ENCODE measurements at regions not wholly inside any gene's neighbourhood (a gene's known extent, or its start where the extent isn't known, plus 50 kb on each side); places are given as distances from the start of the nearest gene placed in this dataset.

- Mint-ChIP-seq H3K4me1 (ENCODE audit: low read depth) (peaks cover 29% of the 10 kb centered on the region), H3K4me3 (ENCODE audit: unreplicated experiment) (no peak overlapping the region), H3K27me3 (ENCODE audit: low read depth) (no peaks in the 10 kb centered on the region), H3K36me3 (ENCODE audit: low read depth) (peaks cover under 1% of the 10 kb centered on the region), H3K9me3 (ENCODE audit: low read depth) (no peaks in the 10 kb centered on the region), H3K27ac (ENCODE audit: unreplicated experiment) (no peak overlapping the region)
- DNase-seq (ENCODE audit: low spot score), result no peak
- no peak for TF ChIP-seq CTCF (IDR thresholded peaks at IDR 0.05)
These were observed 221.3 kb downstream of the RAB28 start for GRCh38 chr4:13262816-13263215.

DNA sequence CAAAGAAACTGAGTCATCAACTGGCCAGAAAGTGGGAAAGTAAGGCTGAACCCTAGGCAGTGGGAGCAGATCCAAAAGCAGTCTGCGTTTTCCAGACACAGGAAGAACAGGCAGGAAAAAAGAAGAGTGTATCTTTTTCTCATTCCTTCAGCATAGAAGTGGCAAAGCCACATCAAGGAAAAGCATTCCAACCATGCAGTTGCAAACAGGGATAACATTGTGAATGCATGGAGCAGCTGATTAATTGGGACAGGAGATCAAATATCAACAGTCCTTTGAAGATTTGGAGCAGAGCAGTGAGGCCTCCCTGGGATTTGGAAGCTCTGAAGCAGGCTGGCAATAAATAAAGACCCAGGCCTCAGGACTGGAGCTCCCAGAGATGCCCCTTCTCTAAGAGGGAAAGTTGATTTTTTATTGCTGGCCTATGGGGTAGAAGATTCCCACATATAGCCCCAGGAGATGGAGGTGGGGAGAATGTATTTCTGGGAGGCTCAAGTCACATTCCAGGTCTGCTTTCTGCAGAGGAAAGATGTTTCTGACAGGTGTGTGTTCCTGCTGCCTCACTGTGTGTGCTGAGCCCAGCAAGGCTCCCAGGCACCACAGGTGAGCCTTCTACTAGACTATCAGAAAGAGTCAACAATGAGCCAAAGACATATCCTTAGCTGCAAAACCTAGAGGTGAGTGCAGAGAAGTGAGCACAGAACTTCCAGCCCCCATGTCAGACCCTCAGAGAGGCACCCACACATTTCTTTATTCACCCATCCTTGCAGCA, 222.5 kb downstream of the RAB28 start:
- no peak for TF ChIP-seq CTCF (IDR thresholded peaks at IDR 0.05)
- DNase-seq (ENCODE audit: low spot score), result no peak
- H3K27ac Mint-ChIP-seq (ENCODE audit: unreplicated experiment), result peak overlapping the region; percentile 46
- peaks cover 2% of the 10 kb centered on the region for H3K36me3 Mint-ChIP-seq (ENCODE audit: low read depth)
- H3K4me3 Mint-ChIP-seq (ENCODE audit: unreplicated experiment), result no peak overlapping the region
- H3K27me3 Mint-ChIP-seq (ENCODE audit: low read depth), result no peaks in the 10 kb centered on the region
- no peaks in the 10 kb centered on the region for H3K9me3 Mint-ChIP-seq (ENCODE audit: low read depth)
- H3K4me1 Mint-ChIP-seq (ENCODE audit: low read depth), result peaks cover 22% of the 10 kb centered on the region

- Mint-ChIP-seq H3K36me3 (ENCODE audit: low read depth) (peaks cover 2% of the 10 kb centered on the region), H3K4me1 (ENCODE audit: low read depth) (peaks cover 18% of the 10 kb centered on the region), H3K4me3 (ENCODE audit: unreplicated experiment) (no peak overlapping the region), H3K9me3 (ENCODE audit: low read depth) (no peaks in the 10 kb centered on the region), H3K27ac (ENCODE audit: unreplicated experiment) (no peak overlapping the region), H3K27me3 (ENCODE audit: low read depth) (no peaks in the 10 kb centered on the region)
- DNase-seq (ENCODE audit: low spot score), result no peak
- TF ChIP-seq CTCF (IDR thresholded peaks at IDR 0.05), result no peak
These were observed 223.6 kb downstream of the RAB28 start for GRCh38 chr4:13260513-13260912.

- H3K4me1 Mint-ChIP-seq (ENCODE audit: low read depth), result peaks cover 3% of the 10 kb centered on the region
- no peak for TF ChIP-seq CTCF (IDR thresholded peaks at IDR 0.05)
- H3K27ac Mint-ChIP-seq (ENCODE audit: unreplicated experiment), result no peak overlapping the region
These were observed 233.9 kb downstream of the RAB28 start for GRCh38 chr4:13250263-13250662.

DNA sequence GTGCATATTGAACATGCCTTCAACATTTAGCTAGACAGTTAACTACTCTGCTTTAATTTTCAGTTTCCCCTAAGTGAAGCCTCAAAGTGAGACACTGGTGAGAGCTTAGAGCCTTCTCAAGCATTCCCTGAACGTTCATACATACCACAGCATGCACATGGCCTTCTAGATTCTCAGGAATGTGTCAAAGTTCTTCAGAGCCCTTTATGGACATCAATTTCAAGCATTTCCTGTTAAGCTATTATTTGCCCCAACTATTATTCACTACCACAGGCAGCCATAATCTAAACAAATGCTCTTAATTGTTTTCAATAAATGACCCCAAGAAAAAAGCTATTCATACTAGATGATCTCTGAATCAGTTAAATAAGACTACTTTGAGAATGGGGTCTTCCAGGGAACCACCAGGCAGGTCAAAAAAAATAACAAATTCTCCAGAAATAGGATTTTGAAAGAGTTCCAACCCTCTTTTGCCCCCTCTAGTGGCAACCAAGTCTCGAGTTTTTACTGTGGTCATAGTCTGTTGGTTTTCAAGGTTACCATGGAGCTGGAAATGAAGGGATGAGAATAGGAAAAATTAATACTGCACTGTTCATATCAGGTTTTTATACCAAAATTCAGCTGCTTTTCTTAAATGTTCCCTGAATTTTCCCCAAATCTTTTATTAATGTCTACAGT, 235.4 kb downstream of the RAB28 start:
- H3K27ac Mint-ChIP-seq (ENCODE audit: unreplicated experiment), result no peak overlapping the region
- H3K36me3 Mint-ChIP-seq (ENCODE audit: low read depth), result peaks cover 8% of the 10 kb centered on the region
- peak; percentile 76 for TF ChIP-seq CTCF (IDR thresholded peaks at IDR 0.05)
- H3K27me3 Mint-ChIP-seq (ENCODE audit: low read depth), result no peaks in the 10 kb centered on the region
- peaks cover 8% of the 10 kb centered on the region for H3K4me1 Mint-ChIP-seq (ENCODE audit: low read depth)
- no peak overlapping the region for H3K4me3 Mint-ChIP-seq (ENCODE audit: unreplicated experiment)
- H3K9me3 Mint-ChIP-seq (ENCODE audit: low read depth), result peaks cover 17% of the 10 kb centered on the region
- DNase-seq (ENCODE audit: low spot score), result no peak

More at GRCh38 chr4:13250263-13250662, 233.9 kb downstream of the RAB28 start:
- H3K27me3 Mint-ChIP-seq (ENCODE audit: low read depth), result no peaks in the 10 kb centered on the region
- H3K9me3 Mint-ChIP-seq (ENCODE audit: low read depth), result peaks cover 17% of the 10 kb centered on the region
- H3K36me3 Mint-ChIP-seq (ENCODE audit: low read depth), result peaks cover 8% of the 10 kb centered on the region
- DNase-seq (ENCODE audit: low spot score), result no peak
- H3K4me3 Mint-ChIP-seq (ENCODE audit: unreplicated experiment), result no peak overlapping the region

Data from chondrocyte (in vitro differentiated cells).